WERI-Rb-1 (cell line): ENCODE measurements at regions not wholly inside any gene's neighbourhood (a gene's known extent, or its start where the extent isn't known, plus 50 kb on each side); places are given as distances from the start of the nearest gene placed in this dataset.

Source experiments
- DNase-seq: peaks from one replicate; pipeline ENCODE4 v3.0.0-alpha.2; 2020
- H3K27ac ChIP-seq: fragments of 250-450 bp; sonication (Bioruptor Pico); 2 replicates; pipeline ENCODE4 v1.5.1; 2020; ENCODE audit warnings: mild to moderate bottlenecking, moderate library complexity
- H3K27me3 ChIP-seq: fragments of 250-450 bp; sonication (Bioruptor Pico); 2 replicates; pipeline ENCODE4 v1.5.1; 2021; ENCODE audit warnings: mild to moderate bottlenecking, low read depth, moderate library complexity; ENCODE audit not compliant: insufficient read depth, severe bottlenecking
- H3K36me3 ChIP-seq: fragments of 250-450 bp; sonication (Bioruptor Pico); 2 replicates; pipeline ENCODE4 v1.5.1; 2020; ENCODE audit warnings: mild to moderate bottlenecking, moderate library complexity
- H3K4me3 ChIP-seq: 2 replicates; pipeline ENCODE4 v1.5.1; 2011; ENCODE audit warnings: low read depth, mild to moderate bottlenecking, control low read depth, low read length
- H3K9me3 ChIP-seq: fragments of 250-450 bp; sonication (Bioruptor Pico); 2 replicates; pipeline ENCODE4 v1.5.1; 2021; ENCODE audit warnings: mild to moderate bottlenecking, moderate library complexity; ENCODE audit not compliant: severe bottlenecking
- TF ChIP-seq, protein P1 (sequence below): IDR thresholded peaks from 2 replicates; pipeline ENCODE4 v1.5.1; 2011; ENCODE audit warnings: low read depth, mild to moderate bottlenecking, control low read depth, inconsistent platforms, low read length

DNA sequence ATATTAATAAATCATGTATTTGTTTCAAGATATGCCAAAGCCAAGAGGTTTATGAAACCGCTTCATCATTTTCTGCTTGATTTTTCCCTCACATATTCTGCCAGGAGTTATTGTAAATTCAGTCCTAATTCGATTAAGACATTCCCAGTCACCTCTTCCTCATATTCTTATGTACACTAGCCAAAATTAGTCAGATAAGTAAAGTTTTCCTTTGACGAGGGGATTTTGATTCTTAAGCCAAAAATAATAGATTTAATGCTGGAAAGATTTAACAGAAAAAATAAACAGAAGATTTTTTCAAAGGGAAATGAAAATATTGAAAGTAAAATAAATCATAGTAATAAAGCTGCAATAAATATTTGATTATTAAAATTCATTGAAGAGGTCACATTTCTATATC, 51.0 kb upstream of the VEGFC start:
- H3K27me3 ChIP-seq = no peaks in the 10 kb centered on the region
- H3K27ac ChIP-seq = no peak overlapping the region
- DNase-seq = no peak
- H3K9me3 ChIP-seq = no peaks in the 10 kb centered on the region
- no peaks in the 10 kb centered on the region for H3K36me3 ChIP-seq
- no peak overlapping the region for H3K4me3 ChIP-seq
- TF ChIP-seq, protein P1, sequence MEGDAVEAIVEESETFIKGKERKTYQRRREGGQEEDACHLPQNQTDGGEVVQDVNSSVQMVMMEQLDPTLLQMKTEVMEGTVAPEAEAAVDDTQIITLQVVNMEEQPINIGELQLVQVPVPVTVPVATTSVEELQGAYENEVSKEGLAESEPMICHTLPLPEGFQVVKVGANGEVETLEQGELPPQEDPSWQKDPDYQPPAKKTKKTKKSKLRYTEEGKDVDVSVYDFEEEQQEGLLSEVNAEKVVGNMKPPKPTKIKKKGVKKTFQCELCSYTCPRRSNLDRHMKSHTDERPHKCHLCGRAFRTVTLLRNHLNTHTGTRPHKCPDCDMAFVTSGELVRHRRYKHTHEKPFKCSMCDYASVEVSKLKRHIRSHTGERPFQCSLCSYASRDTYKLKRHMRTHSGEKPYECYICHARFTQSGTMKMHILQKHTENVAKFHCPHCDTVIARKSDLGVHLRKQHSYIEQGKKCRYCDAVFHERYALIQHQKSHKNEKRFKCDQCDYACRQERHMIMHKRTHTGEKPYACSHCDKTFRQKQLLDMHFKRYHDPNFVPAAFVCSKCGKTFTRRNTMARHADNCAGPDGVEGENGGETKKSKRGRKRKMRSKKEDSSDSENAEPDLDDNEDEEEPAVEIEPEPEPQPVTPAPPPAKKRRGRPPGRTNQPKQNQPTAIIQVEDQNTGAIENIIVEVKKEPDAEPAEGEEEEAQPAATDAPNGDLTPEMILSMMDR = no peak

DNA sequence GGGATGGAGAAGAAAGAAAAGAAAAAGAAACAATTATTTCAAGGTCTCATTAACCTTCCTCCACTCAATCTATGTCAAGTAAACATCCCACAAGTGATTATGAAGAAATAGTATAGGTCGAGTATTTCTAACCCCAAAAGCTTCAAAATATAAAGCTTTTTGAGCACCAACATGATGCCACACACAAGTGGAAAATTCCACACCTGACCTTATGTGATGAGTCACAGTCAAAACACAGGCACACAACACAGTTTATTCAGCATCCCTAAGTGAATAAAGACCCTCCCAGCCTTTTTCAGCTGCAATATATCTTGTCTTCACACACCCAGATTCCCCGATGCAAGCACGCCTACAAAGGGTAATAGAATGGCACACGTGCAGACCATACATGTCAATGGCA, 51.7 kb upstream of the VEGFC start:
- Histone ChIP-seq H3K9me3 (no peaks in the 10 kb centered on the region), H3K36me3 (no peaks in the 10 kb centered on the region), H3K4me3 (no peak overlapping the region), H3K27me3 (no peaks in the 10 kb centered on the region), H3K27ac (no peak overlapping the region)
- no peak for DNase-seq
- TF ChIP-seq, protein P1 = no peak

DNA sequence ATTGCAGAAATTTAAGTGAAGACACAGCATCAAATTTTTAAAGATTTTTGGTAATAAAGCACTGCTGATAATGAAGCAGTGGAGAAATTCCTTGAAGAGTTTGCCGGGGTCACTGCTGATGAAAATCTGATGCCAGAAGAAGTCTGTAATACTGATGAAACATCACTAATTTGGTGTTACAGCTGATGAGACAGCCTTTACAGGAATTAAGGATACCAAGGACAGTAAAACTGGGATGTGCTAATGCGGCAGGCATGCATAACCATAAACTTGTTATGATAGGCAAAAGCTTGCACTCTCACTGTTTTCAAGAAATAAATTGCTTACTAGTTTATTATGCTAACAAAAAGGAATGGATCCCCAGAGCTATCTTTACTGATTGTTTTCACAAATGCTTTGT, 52.9 kb upstream of the VEGFC start:
- H3K36me3 ChIP-seq = no peaks in the 10 kb centered on the region
- TF ChIP-seq, protein P1 = no peak
- no peak for DNase-seq
- H3K27me3 ChIP-seq = no peaks in the 10 kb centered on the region
- no peak overlapping the region for H3K4me3 ChIP-seq
- H3K27ac ChIP-seq = no peak overlapping the region
- H3K9me3 ChIP-seq = no peaks in the 10 kb centered on the region

DNA sequence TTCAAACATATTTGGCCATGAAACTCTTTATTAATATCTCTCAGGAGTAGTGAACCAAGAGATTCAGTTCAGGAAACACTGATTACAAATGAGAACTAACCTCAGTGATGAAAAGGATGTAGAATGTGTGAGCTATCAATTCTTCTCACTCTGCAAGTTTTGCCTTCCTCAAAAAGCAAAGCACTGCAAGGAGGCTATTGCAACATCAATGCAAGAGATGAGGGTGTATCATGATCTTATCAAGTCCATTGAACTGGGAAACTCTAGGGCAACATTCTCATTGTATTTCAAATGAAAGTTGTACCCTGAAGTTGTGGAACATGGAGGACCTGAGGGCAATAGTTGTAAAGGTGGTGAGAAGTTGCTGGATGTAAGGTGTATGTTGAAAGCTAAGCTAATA, 56.4 kb upstream of the VEGFC start:
- H3K27ac ChIP-seq = no peak overlapping the region
- no peaks in the 10 kb centered on the region for H3K9me3 ChIP-seq
- no peak overlapping the region for H3K4me3 ChIP-seq
- no peaks in the 10 kb centered on the region for H3K27me3 ChIP-seq
- H3K36me3 ChIP-seq = no peaks in the 10 kb centered on the region
- TF ChIP-seq, protein P1 = no peak
- no peak for DNase-seq

DNA sequence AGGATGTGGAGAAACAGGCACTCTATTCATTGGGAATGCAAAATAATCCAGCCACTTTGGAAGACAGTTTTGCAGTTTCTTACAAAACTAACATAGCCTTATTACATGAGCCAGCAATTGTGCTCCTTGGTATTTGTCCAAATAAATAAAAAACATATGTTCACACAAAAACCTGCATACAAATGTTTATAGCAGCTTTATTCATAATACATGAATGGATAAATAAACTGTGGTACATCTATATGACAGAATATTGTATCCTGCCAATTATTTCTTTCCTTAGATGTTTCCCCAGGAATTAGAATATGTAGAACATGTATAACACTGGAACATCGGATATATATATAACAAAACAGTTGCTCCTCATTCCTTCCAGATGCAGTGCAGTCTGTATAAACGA, 57.7 kb upstream of the VEGFC start:
- H3K27me3 ChIP-seq = no peaks in the 10 kb centered on the region
- TF ChIP-seq, protein P1 = no peak
- no peaks in the 10 kb centered on the region for H3K9me3 ChIP-seq
- DNase-seq = no peak
- no peaks in the 10 kb centered on the region for H3K36me3 ChIP-seq
- H3K27ac ChIP-seq = no peak overlapping the region
- no peak overlapping the region for H3K4me3 ChIP-seq

DNA sequence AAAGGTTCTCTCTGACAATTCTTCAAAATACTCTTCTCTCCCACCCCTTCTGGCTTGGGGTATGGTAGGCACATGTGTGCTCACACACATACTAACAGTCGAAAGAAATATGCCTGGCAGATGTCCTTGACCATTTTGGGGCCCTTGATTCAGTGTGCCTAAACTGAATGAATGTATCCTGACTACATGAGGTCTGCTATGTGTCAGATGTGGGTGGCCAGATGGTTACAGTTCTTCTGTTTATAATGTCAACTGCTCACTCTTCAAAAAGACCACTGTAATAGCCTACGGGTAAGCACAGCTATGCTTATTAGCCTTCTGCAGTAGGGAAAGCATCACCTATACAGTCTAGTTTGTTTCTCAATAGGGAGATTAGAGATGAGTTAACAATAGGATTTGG, 63.7 kb upstream of the VEGFC start:
- Histone ChIP-seq H3K27me3 (no peaks in the 10 kb centered on the region), H3K9me3 (no peaks in the 10 kb centered on the region), H3K27ac (no peak overlapping the region), H3K4me3 (no peak overlapping the region), H3K36me3 (no peaks in the 10 kb centered on the region)
- TF ChIP-seq, protein P1 = no peak
- no peak for DNase-seq
